Amniotic epithelial cell (primary cell): ENCODE measurements at regions not wholly inside any gene's neighbourhood (a gene's known extent, or its start where the extent isn't known, plus 50 kb on each side); places are given as distances from the start of the nearest gene placed in this dataset.
A peak's percentile ranks its signal among the peaks of the same experiment; 100 is the strongest.
"Not testable (repeated sequence)": the region's sequence is repeated elsewhere in the genome, so short reads cannot be mapped to it uniquely, and the experiment has no call there.

Experiments
- DNase-seq: peaks from one replicate; pipeline ENCODE4 v3.0.0-alpha.2; 2010; ENCODE audit warnings: low read depth

- not testable (repeated sequence) for DNase-seq
Measured at GRCh38 chr10:46095943-46096342, 49.9 kb upstream of the MSMB start.

- peak; percentile 79 for DNase-seq
Measured at GRCh38 chr10:46096446-46096845, 50.4 kb upstream of the MSMB start.

- no peak for DNase-seq
Measured at GRCh38 chr10:46096909-46097575, 51.0 kb upstream of the MSMB start.

- no peak for DNase-seq
Measured at GRCh38 chr10:46097576-46098317, 51.7 kb upstream of the MSMB start.

GRCh38 chr10:46098386-46098785 lies 52.3 kb upstream of the MSMB start:
- no peak for DNase-seq

- not testable (repeated sequence) for DNase-seq
Measured at GRCh38 chr10:46098925-46099324, 52.9 kb upstream of the MSMB start.

- DNase-seq = no peak
Measured at GRCh38 chr10:46104071-46104585, 58.1 kb upstream of the MSMB start.

GRCh38 chr10:46105416-46105815 lies 59.3 kb upstream of the MSMB start:
- DNase-seq = not testable (repeated sequence)

- not testable (repeated sequence) for DNase-seq
Measured at GRCh38 chr10:46105856-46106409, 59.9 kb upstream of the MSMB start.

GRCh38 chr10:46106410-46107255 lies 60.6 kb upstream of the MSMB start:
- peak; percentile 51 for DNase-seq

- not testable (repeated sequence) for DNase-seq
Measured at GRCh38 chr10:46108158-46108499, 62.1 kb upstream of the MSMB start.

- not testable (repeated sequence) for DNase-seq
Measured at GRCh38 chr10:46154271-46154670, 108.2 kb upstream of the MSMB start.

GRCh38 chr10:46154683-46155082 lies 108.6 kb upstream of the MSMB start:
- DNase-seq = not testable (repeated sequence)

GRCh38 chr10:46156866-46157265 lies 110.8 kb upstream of the MSMB start:
- DNase-seq = not testable (repeated sequence)

GRCh38 chr10:46169736-46170135 lies 117.1 kb upstream of the ANTXRL start:
- DNase-seq = no peak

GRCh38 chr10:46170789-46171188 lies 116.0 kb upstream of the ANTXRL start:
- no peak for DNase-seq

GRCh38 chr10:46171661-46172060 lies 115.1 kb upstream of the ANTXRL start:
- no peak for DNase-seq

- no peak for DNase-seq
Measured at GRCh38 chr10:46175296-46175695, 111.5 kb upstream of the ANTXRL start.

- DNase-seq = peak; percentile 52
Measured at GRCh38 chr10:46175831-46176230, 111.0 kb upstream of the ANTXRL start.

GRCh38 chr10:46187431-46187830 lies 99.4 kb upstream of the ANTXRL start:
- DNase-seq = not testable (repeated sequence)

- DNase-seq = no peak
Measured at GRCh38 chr10:46197050-46197449, 89.7 kb upstream of the ANTXRL start.

- peak; percentile 27 for DNase-seq
Measured at GRCh38 chr10:46198516-46198915, 88.3 kb upstream of the ANTXRL start.
